HEK293 (cell line): ENCODE measurements at regions not wholly inside any gene's neighbourhood (a gene's known extent, or its start where the extent isn't known, plus 50 kb on each side); places are given as distances from the start of the nearest gene placed in this dataset.

Experiments used
- CTCF ChIA-PET: fragments of 350-600 bp; formaldehyde crosslinking; extraction: SDS; loops from one replicate; lab custom pipeline; 2021; ENCODE audit warnings: antibody characterized with exemption; lab: Yijun Ruan, JAX
- POLR2A ChIA-PET: fragments of 300-600 bp; formaldehyde crosslinking; extraction: SDS; loops from one replicate; lab custom pipeline; 2020; ENCODE audit warnings: antibody characterized with exemption, inconsistent platforms; lab: Yijun Ruan, JAX
- H3K27ac ChIP-seq: fragments of 200-500 bp; sonication (Bioruptor generic); 2 replicates; pipeline ENCODE4 v1.5.1; 2014; ENCODE audit warnings: low read depth, low read length, control low read depth, inconsistent platforms; ENCODE audit errors: extremely low read depth
- H3K36me3 ChIP-seq, 2 experiments: fragments of 200-500 bp in 1 of 2; sonication (Bioruptor generic) in 1 of 2; 1 replicate in 1 of 2; 2 replicates in 1 of 2; pipeline ENCODE4 v1.5.1; 2014 to 2017; ENCODE audit warnings: inconsistent platforms in 2 of 2, low read length in 2 of 2; ENCODE audit not compliant: control insufficient read depth in 2 of 2, insufficient read depth in 1 of 2
- H3K4me1 ChIP-seq: fragments of 200-500 bp; sonication (Bioruptor generic); 2 replicates; pipeline ENCODE4 v1.5.1; 2014; ENCODE audit warnings: mild to moderate bottlenecking, low read length, inconsistent platforms; ENCODE audit not compliant: control insufficient read depth, insufficient read depth
- H3K4me3 ChIP-seq: 2 replicates; pipeline ENCODE4 v1.5.1; 2011; ENCODE audit warnings: low read depth, mild to moderate bottlenecking, control low read depth, low read length, moderate library complexity
- H3K9me3 ChIP-seq: fragments of 200-500 bp; sonication (Bioruptor generic); 2 replicates; pipeline ENCODE4 v1.5.1; 2014; ENCODE audit warnings: low read depth, low read length, inconsistent platforms; ENCODE audit not compliant: control insufficient read depth, insufficient read depth
- ZBTB1 ChIP-seq: fragments of 450-650 bp; formaldehyde crosslinking; IDR thresholded peaks from 2 replicates; pipeline ENCODE4 v1.5.1; 2016; ENCODE audit warnings: missing biosample characterization, missing genetic modification characterization
- ZBTB20 ChIP-seq: fragments of 450-650 bp; formaldehyde crosslinking; IDR thresholded peaks from 2 replicates; pipeline ENCODE4 v1.5.1; 2016; ENCODE audit warnings: missing biosample characterization, missing genetic modification characterization
- ZEB2 ChIP-seq: fragments of 450-650 bp; formaldehyde crosslinking; IDR thresholded peaks from 2 replicates; pipeline ENCODE4 v1.5.1; 2016; ENCODE audit warnings: missing biosample characterization, missing genetic modification characterization
- ZFP37 ChIP-seq: fragments of 450-650 bp; formaldehyde crosslinking; IDR thresholded peaks from 2 replicates; pipeline ENCODE4 v1.5.1; 2016; ENCODE audit warnings: missing biosample characterization, missing genetic modification characterization
- ZNF112 ChIP-seq: fragments of 450-650 bp; formaldehyde crosslinking; IDR thresholded peaks from 2 replicates; pipeline ENCODE4 v1.5.0; 2017; ENCODE audit warnings: missing biosample characterization, missing genetic modification characterization
- ZNF366 ChIP-seq: fragments of 450-650 bp; formaldehyde crosslinking; conservative IDR thresholded peaks from 2 replicates; pipeline ENCODE4 v1.5.1; 2016; ENCODE audit warnings: missing biosample characterization, missing genetic modification characterization
- ZNF473 ChIP-seq: fragments of 450-650 bp; formaldehyde crosslinking; IDR thresholded peaks from 2 replicates; pipeline ENCODE4 v1.5.1; 2017; ENCODE audit warnings: missing biosample characterization, missing genetic modification characterization
- ZNF548 ChIP-seq: fragments of 450-650 bp; formaldehyde crosslinking; IDR thresholded peaks from 2 replicates; pipeline ENCODE4 v1.5.1; 2016; ENCODE audit warnings: missing biosample characterization, missing genetic modification characterization
- ZNF600 ChIP-seq: fragments of 450-650 bp; formaldehyde crosslinking; IDR thresholded peaks from 2 replicates; pipeline ENCODE4 v1.5.1; 2016; ENCODE audit warnings: missing biosample characterization, missing genetic modification characterization
- ZNF660 ChIP-seq: fragments of 450-650 bp; IDR thresholded peaks from 2 replicates; pipeline ENCODE4 v1.5.1; 2018; ENCODE audit warnings: missing biosample characterization, mild to moderate bottlenecking, missing genetic modification characterization
- ZNF747 ChIP-seq: fragments of 450-650 bp; formaldehyde crosslinking; IDR thresholded peaks from 2 replicates; pipeline ENCODE4 v1.5.1; 2016; ENCODE audit warnings: missing biosample characterization, missing genetic modification characterization
- ZNF791 ChIP-seq: fragments of 450-650 bp; formaldehyde crosslinking; IDR thresholded peaks from 2 replicates; pipeline ENCODE4 v1.5.1; 2016; ENCODE audit warnings: missing biosample characterization, missing genetic modification characterization
- ZNF837 ChIP-seq: fragments of 450-650 bp; formaldehyde crosslinking; IDR thresholded peaks from 2 replicates; pipeline ENCODE4 v1.5.1; 2016; ENCODE audit warnings: missing biosample characterization, missing genetic modification characterization
- TF ChIP-seq, protein P1 (sequence below): fragments of 450-650 bp; formaldehyde crosslinking; IDR thresholded peaks from 2 replicates; pipeline ENCODE4 v1.5.1; 2016; ENCODE audit warnings: missing biosample characterization, missing genetic modification characterization, borderline replicate concordance
- TF ChIP-seq, protein P2 (sequence below): fragments of 450-650 bp; formaldehyde crosslinking; IDR thresholded peaks from 2 replicates; pipeline ENCODE4 v1.5.1; 2016; ENCODE audit warnings: missing biosample characterization, missing genetic modification characterization, low read depth
- TF ChIP-seq, protein P3 (sequence below): fragments of 450-650 bp; formaldehyde crosslinking; conservative IDR thresholded peaks from 2 replicates; pipeline ENCODE4 v1.5.1; 2016; ENCODE audit warnings: low read depth, missing biosample characterization, missing genetic modification characterization

DNA sequence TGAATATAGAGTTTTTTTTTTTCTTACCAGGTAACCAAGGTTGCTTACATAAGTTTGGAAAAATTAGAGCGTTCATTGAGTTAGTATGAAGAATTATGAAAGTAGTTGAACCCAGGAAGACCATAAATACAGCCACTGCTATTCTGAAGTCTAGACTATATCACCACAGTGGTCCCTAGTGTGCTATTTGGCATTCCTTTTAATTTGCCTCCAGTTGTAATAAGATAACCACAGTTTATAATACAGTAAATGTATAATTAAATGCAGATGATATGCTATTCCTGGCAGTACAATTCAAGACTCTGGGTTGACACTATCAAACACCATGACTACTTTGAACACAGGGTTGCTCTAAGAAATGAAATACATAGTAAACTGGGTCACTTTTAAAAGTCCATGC lies 270.5 kb downstream of the BRINP2 start (continued):
- TF ChIP-seq ZNF473 (tag by site-specific recombination) (no peak), ZNF548 (tag by site-specific recombination) (no peak), ZNF747 (no peak), ZNF837 (no peak)
- TF ChIP-seq, protein P1, sequence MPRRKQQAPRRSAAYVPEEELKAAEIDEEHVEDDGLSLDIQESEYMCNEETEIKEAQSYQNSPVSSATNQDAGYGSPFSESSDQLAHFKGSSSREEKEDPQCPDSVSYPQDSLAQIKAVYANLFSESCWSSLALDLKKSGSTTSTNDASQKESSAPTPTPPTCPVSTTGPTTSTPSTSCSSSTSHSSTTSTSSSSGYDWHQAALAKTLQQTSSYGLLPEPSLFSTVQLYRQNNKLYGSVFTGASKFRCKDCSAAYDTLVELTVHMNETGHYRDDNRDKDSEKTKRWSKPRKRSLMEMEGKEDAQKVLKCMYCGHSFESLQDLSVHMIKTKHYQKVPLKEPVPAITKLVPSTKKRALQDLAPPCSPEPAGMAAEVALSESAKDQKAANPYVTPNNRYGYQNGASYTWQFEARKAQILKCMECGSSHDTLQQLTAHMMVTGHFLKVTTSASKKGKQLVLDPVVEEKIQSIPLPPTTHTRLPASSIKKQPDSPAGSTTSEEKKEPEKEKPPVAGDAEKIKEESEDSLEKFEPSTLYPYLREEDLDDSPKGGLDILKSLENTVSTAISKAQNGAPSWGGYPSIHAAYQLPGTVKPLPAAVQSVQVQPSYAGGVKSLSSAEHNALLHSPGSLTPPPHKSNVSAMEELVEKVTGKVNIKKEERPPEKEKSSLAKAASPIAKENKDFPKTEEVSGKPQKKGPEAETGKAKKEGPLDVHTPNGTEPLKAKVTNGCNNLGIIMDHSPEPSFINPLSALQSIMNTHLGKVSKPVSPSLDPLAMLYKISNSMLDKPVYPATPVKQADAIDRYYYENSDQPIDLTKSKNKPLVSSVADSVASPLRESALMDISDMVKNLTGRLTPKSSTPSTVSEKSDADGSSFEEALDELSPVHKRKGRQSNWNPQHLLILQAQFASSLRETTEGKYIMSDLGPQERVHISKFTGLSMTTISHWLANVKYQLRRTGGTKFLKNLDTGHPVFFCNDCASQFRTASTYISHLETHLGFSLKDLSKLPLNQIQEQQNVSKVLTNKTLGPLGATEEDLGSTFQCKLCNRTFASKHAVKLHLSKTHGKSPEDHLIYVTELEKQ (tag by site-specific recombination): no peak

DNA sequence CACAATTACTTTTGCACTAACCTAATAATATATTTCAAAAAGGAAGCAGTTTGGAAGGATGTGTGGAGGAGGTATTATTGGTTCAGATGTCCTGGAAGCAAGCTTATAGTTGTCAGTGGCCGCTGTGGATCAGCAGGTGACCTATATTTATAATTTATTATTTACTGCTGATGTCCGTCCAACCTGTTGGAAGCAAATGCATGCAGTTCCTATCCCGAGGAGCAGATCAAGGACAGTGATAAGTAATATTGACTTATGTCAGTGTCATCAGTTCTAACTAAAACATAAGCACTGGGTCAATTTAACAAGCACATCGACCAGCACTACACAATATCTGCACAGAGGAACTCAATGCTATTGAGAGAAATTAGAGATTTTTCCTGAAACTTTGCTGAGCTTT lies 270.1 kb downstream of the BRINP2 start:
- Histone ChIP-seq H3K27ac (no peak overlapping the region), H3K4me1 (peaks cover 5% of the 10 kb centered on the region), H3K36me3 (no peaks in the 10 kb centered on the region)
- POLR2A ChIA-PET: no interaction called here
- CTCF ChIA-PET: no interaction called here
- TF ChIP-seq ZNF600 (tag by site-specific recombination) (no peak), ZBTB20 (tag by site-specific recombination) (no peak), ZNF112 (tag by site-specific recombination) (no peak), ZBTB1 (tag by site-specific recombination) (no peak), ZNF366 (tag by site-specific recombination) (no peak), ZNF660 (no peak), ZNF791 (tag by site-specific recombination) (no peak), ZEB2 (no peak), ZFP37 (tag by site-specific recombination) (no peak)
- TF ChIP-seq, protein P2, sequence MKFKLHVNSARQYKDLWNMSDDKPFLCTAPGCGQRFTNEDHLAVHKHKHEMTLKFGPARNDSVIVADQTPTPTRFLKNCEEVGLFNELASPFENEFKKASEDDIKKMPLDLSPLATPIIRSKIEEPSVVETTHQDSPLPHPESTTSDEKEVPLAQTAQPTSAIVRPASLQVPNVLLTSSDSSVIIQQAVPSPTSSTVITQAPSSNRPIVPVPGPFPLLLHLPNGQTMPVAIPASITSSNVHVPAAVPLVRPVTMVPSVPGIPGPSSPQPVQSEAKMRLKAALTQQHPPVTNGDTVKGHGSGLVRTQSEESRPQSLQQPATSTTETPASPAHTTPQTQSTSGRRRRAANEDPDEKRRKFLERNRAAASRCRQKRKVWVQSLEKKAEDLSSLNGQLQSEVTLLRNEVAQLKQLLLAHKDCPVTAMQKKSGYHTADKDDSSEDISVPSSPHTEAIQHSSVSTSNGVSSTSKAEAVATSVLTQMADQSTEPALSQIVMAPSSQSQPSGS (tag by site-specific recombination): no peak
- TF ChIP-seq, protein P3, sequence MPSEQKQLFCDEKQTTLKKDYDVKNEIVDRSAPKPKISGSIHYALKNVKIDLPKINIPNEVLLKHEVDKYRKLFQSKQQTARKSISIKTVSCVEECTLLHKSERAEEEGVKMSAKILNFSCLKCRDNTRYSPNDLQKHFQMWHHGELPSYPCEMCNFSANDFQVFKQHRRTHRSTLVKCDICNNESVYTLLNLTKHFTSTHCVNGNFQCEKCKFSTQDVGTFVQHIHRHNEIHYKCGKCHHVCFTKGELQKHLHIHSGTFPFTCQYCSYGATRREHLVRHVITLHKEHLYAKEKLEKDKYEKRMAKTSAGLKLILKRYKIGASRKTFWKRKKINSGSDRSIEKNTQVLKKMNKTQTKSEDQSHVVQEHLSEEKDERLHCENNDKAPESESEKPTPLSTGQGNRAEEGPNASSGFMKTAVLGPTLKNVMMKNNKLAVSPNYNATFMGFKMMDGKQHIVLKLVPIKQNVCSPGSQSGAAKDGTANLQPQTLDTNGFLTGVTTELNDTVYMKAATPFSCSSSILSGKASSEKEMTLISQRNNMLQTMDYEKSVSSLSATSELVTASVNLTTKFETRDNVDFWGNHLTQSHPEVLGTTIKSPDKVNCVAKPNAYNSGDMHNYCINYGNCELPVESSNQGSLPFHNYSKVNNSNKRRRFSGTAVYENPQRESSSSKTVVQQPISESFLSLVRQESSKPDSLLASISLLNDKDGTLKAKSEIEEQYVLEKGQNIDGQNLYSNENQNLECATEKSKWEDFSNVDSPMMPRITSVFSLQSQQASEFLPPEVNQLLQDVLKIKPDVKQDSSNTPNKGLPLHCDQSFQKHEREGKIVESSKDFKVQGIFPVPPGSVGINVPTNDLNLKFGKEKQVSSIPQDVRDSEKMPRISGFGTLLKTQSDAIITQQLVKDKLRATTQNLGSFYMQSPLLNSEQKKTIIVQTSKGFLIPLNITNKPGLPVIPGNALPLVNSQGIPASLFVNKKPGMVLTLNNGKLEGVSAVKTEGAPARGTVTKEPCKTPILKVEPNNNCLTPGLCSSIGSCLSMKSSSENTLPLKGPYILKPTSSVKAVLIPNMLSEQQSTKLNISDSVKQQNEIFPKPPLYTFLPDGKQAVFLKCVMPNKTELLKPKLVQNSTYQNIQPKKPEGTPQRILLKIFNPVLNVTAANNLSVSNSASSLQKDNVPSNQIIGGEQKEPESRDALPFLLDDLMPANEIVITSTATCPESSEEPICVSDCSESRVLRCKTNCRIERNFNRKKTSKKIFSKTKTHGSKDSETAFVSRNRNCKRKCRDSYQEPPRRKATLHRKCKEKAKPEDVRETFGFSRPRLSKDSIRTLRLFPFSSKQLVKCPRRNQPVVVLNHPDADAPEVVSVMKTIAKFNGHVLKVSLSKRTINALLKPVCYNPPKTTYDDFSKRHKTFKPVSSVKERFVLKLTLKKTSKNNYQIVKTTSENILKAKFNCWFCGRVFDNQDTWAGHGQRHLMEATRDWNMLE (tag by site-specific recombination): no peak
- TF ChIP-seq, all 188 proteins: peak for 0
- Histone ChIP-seq H3K4me3 (no peak overlapping the region), H3K9me3 (no peaks in the 10 kb centered on the region)
